Keratinocyte (primary cell): ENCODE measurements at regions not wholly inside any gene's neighbourhood (a gene's known extent, or its start where the extent isn't known, plus 50 kb on each side); places are given as distances from the start of the nearest gene placed in this dataset.

Source experiments
- CTCF ChIP-seq, 3 experiments: IDR thresholded peaks in 1 of 3; conservative IDR thresholded peaks in 1 of 3; optimal IDR thresholded peaks in 1 of 3; 2 replicates in 2 of 3; 3 replicates in 1 of 3; pipeline versions ENCODE3 to v1.5.1; 2011; ENCODE audit warnings: low read length in 3 of 3, mild to moderate bottlenecking in 3 of 3, moderate library complexity in 2 of 3, control low read depth in 1 of 3, inconsistent platforms in 1 of 3; ENCODE audit not compliant: insufficient read depth in 2 of 3; ENCODE audit errors: extremely low read depth in 1 of 3
- EZH2 ChIP-seq: IDR thresholded peaks from one replicate; pipeline ENCODE4 v1.6.1; 2012; ENCODE audit warnings: inconsistent platforms, mild to moderate bottlenecking, low read length, moderate library complexity

GRCh38 chrX:136931661-136932060, 51.1 kb upstream of the RBMX start:
- TF ChIP-seq CTCF (optimal IDR thresholded peaks at IDR 0.05 in 1 of 3, IDR thresholded peaks at IDR 0.05 in 1 of 3, conservative IDR thresholded peaks at IDR 0.05 in 1 of 3; ENCODE audit: extremely low read depth in 1 of 3, insufficient read depth in 2 of 3, low read length in 3 of 3) (no peak), EZH2 (no peak)
